ENCODE measurements at regions not wholly inside any gene's neighbourhood (a gene's known extent, or its start where the extent isn't known, plus 50 kb on each side); places are given as distances from the start of the nearest gene placed in this dataset.
A peak's percentile ranks its signal among the peaks of the same experiment; 100 is the strongest.
"Not testable (repeated sequence)": the region's sequence is repeated elsewhere in the genome, so short reads cannot be mapped to it uniquely, and the experiment has no call there.

DNA sequence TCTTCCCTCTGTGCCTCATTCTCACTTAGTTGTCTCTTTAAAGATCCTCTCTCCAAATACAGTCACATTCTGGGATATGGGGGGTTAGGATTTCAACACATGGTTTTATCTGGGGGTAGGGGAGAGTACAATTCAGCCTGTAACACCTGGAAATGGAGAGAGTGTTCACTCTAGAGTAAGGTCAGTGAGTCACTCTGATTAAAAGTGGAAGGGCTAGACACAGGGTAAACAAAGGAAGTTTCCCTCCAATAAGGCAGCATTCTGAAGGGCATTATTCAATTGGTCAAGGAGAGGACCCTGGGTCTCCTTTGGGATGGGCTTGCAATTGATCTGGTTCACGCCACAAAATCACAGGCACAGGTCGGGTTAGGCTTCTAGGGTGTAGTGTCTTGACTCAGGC is 232.8 kb upstream of the NPSR1 start:
- TF ChIP-seq, protein P1, sequence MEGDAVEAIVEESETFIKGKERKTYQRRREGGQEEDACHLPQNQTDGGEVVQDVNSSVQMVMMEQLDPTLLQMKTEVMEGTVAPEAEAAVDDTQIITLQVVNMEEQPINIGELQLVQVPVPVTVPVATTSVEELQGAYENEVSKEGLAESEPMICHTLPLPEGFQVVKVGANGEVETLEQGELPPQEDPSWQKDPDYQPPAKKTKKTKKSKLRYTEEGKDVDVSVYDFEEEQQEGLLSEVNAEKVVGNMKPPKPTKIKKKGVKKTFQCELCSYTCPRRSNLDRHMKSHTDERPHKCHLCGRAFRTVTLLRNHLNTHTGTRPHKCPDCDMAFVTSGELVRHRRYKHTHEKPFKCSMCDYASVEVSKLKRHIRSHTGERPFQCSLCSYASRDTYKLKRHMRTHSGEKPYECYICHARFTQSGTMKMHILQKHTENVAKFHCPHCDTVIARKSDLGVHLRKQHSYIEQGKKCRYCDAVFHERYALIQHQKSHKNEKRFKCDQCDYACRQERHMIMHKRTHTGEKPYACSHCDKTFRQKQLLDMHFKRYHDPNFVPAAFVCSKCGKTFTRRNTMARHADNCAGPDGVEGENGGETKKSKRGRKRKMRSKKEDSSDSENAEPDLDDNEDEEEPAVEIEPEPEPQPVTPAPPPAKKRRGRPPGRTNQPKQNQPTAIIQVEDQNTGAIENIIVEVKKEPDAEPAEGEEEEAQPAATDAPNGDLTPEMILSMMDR (IDR thresholded peaks at IDR 0.05; ENCODE audit: borderline replicate concordance, insufficient read depth, low read depth, low read length) = no peak
- no peak overlapping the region for H3K4me3 ChIP-seq (ENCODE audit: low read depth, low read length)

DNA sequence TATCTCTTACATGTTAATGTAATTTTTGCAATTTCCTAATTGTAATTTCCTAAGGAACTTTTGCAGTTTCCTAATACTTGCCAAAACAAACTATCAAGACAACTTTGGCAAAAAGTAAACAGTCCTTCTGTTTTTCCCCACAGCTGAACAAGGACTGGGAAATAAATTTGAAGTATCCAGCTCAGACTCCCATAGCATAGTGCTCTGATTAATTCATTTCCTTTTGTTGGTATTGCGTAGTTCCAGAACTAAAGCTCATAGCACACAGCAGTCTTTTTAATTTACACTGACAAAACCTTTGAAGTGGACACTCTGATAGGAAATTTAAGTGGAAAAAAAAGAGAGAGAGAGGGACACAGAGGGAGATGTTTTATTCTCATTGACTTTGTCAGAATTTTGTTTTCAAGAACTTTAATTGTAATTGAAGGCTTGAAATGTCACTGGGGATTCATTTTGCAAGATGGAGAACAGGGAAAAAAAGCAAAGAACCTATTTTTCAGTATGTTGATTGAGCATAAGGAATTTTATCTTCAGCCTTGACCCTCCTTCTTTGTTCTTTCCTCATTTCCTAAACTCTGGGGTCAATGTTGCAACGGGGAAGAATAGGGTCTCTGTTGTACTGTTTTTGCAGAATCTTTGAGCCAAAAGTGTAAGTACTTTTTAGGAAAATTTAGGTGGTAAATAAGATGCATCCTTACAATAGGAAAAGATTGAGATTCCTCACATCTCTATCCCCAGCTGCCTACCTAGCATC is 232.2 kb upstream of the NPSR1 start:
- TF ChIP-seq, protein P1 (IDR thresholded peaks at IDR 0.05; ENCODE audit: borderline replicate concordance, insufficient read depth, low read depth, low read length) = no peak
- no peak overlapping the region for H3K4me3 ChIP-seq (ENCODE audit: low read depth, low read length)

DNA sequence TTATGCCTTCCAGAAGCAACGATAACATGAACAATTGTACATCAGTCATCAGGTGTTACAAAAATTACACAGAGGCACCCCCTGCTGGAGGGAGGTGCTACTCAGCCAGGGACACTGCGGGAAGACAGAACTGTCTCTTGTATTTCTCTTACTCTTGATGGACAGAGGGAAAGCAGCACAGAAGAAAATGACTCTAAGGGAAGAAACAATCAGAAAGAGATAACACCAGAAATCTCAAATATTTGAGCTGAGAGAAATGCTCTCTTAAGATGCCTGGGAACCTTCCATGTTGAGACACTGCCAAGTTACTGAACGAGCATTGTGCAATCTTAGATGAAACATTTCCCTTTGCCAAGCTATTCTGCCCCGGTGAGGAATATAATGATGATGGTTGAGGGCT is 227.6 kb upstream of the NPSR1 start:
- TF ChIP-seq, protein P1 (IDR thresholded peaks at IDR 0.05; ENCODE audit: borderline replicate concordance, insufficient read depth, low read depth, low read length) = 0 out of 2 replicates have a peak, but pooled peaks have one; percentile 22
- no peak overlapping the region for H3K4me3 ChIP-seq (ENCODE audit: low read depth, low read length)

DNA sequence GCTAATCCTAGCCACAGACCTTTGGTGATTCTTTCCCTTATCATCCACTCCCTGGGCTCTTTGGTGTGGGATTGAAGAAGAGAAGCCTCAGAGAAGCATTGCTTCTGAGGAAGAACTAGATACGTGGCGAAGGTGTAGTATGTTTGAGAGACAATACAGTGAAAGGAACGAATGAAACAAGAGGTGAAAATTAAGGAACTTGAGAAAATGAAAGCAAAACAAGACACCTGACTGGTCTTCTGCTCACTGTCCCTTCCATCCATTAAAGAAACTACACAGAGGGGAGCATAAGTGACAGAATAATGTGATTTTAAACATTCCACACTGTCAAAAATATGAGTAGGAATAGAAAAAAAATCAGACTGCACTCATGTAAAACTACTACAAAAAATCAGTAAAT is 219.6 kb upstream of the NPSR1 start:
- TF ChIP-seq, protein P1 (IDR thresholded peaks at IDR 0.05; ENCODE audit: borderline replicate concordance, insufficient read depth, low read depth, low read length) = no peak
- no peak overlapping the region for H3K4me3 ChIP-seq (ENCODE audit: low read depth, low read length)

DNA sequence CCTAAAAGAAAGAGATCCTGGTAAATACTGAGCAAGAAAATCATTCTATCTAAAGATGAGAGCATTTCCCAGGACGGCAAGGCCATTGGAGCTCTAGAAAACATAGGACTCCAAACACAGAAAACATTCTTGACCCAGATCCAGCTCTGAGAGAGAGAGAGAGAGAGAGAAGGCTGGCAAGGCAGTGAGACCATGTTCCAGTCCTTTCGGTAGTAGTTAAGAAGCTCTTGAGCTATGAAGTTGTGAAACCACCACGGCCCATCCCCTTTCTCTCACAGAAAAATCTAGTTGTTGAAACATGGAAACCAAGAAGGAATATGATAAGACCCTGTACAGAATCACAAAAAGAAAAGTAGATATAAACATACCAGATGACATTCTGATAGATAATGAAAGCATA is 212.4 kb upstream of the NPSR1 start:
- TF ChIP-seq, protein P1 (IDR thresholded peaks at IDR 0.05; ENCODE audit: borderline replicate concordance, insufficient read depth, low read depth, low read length) = no peak
- no peak overlapping the region for H3K4me3 ChIP-seq (ENCODE audit: low read depth, low read length)

DNA sequence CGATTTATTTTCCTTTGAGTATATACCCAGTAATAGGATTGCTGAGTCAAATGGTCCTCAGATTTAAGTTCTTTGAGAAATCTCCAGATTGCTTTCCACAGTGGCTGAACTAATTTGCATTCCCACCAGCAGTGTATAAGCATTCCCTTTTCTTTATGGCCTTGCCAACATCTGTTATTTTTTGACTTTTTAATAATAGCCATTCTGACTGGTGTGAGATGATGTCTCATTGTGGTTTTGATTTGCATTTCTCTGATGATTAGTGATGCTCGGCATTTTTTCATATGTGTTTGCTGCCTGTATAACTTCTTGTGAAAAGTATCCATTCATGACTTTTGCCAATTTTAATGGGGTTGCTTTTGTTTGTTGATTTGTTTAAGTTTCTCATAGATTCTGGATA is 209.5 kb upstream of the NPSR1 start:
- not testable (repeated sequence) for H3K4me3 ChIP-seq (ENCODE audit: low read depth, low read length)

DNA sequence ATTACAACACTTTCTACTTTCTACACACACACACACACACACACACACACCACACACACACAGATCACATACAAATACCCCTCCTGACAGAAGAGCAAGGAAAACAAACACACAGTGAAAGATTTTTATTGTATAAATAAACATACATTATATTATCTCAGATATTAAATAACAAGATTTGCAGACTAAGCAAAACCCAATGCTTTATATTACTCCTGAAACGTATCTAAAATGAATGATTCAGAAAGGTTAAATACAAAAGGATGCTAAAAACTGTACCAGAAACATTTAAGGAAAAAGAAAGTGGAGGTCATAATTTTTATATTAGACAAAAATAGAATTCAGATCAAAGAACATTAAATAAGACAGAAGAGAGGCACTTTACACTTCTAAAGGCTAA is 208.3 kb upstream of the NPSR1 start:
- TF ChIP-seq, protein P1 (IDR thresholded peaks at IDR 0.05; ENCODE audit: borderline replicate concordance, insufficient read depth, low read depth, low read length) = no peak
- H3K4me3 ChIP-seq (ENCODE audit: low read depth, low read length) = no peak overlapping the region
